Left lung (tissue), 4 donors: ENCODE measurements at regions not wholly inside any gene's neighbourhood (a gene's known extent, or its start where the extent isn't known, plus 50 kb on each side); places are given as distances from the start of the nearest gene placed in this dataset.

Experiments
- ATAC-seq: fragments of 200-7000 bp; cut with Tn5 transposase; one replicate; pipeline ENCODE4 v1.9.1; 2020; ENCODE audit warnings: moderate library complexity
- DNase-seq, 4 donors: peaks; one replicate each; pipeline ENCODE4 v3.0.0-alpha.2; 2013 to 2020
- H3K27ac ChIP-seq, 2 donors: fragments of 200-600 bp; sonication (generic) in 1 of 2; one replicate each; pipeline versions ENCODE4 v1.5.0 to v1.8.0; 2020 to 2021
- H3K27me3 ChIP-seq, 2 donors: fragments of 200-600 bp; sonication (generic) in 1 of 2; one replicate each; pipeline versions ENCODE4 v1.5.0 to v1.8.0; 2020 to 2021
- H3K36me3 ChIP-seq, 2 donors: fragments of 200-600 bp; sonication (generic) in 1 of 2; one replicate each; pipeline versions ENCODE4 v1.5.0 to v1.8.0; 2020 to 2021
- H3K4me1 ChIP-seq, 2 donors: fragments of 200-600 bp; one replicate each; pipeline ENCODE4 v1.8.0; 2021
- H3K4me3 ChIP-seq, 2 donors: fragments of 200-600 bp; sonication (generic) in 1 of 2; one replicate each; pipeline versions ENCODE4 v1.5.0 to v1.8.0; 2020 to 2021; ENCODE audit warnings: mild to moderate bottlenecking in 1 of 2
- H3K9me3 ChIP-seq, 2 donors: fragments of 200-600 bp; sonication (generic) in 1 of 2; one replicate each; pipeline versions ENCODE4 v1.5.0 to v1.8.0; 2020 to 2021
- CTCF ChIP-seq, 2 donors: fragments of 200-600 bp; sonication (generic) in 1 of 2; IDR thresholded peaks; one replicate each; pipeline versions ENCODE4 v1.5.0 to v1.8.0; 2021; ENCODE audit warnings: antibody characterized with exemption in 2 of 2
- intact Hi-C, 2 donors: fragments of 100-400 bp; cut with DNase I; formaldehyde crosslinking; loops; one replicate each; pipeline versions ENCODE4 v1.11.2 to v1.14.2; 2022
- donor health status: DM: no; HTN: yes; CAD: no.
- donor health status: DM: no; HTN: no; CAD: no.

GRCh38 chr6:147869201-147869600 lies 360.7 kb downstream of the SAMD5 start:
- ATAC-seq, result no peak
- DNase-seq, result no peak
- no peaks in the 10 kb centered on the region for H3K36me3 ChIP-seq
- TF ChIP-seq CTCF (IDR thresholded peaks at IDR 0.05), result no peak
- intact Hi-C loops, result no loop called here
- no peak overlapping the region for H3K27ac ChIP-seq
- H3K27me3 ChIP-seq, result no peaks in the 10 kb centered on the region
- H3K4me1 ChIP-seq, result no peaks in the 10 kb centered on the region
- no peaks in the 10 kb centered on the region for H3K9me3 ChIP-seq
- H3K4me3 ChIP-seq, result no peak overlapping the region

DNA sequence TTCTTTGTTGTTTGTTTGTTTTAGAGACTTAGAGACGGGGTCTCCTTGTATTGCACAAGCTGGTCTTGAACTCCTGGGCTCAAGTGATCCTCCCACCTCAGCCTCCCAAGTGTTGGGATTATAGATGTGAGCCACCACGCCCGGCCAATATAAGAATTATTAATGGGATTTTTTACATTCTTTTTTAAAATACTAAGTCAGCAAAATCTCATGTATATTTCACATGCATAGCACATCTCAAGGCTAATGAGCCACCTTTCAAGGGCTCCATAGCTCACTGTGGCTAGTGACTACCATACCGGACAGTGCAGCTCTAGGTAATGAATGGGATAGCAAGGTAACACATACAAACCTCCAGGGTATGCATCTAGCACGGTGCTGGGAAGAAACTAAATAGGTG lies 361.4 kb downstream of the SAMD5 start:
- no peaks in the 10 kb centered on the region for H3K36me3 ChIP-seq
- ATAC-seq, result no peak
- DNase-seq, result no peak
- no peak overlapping the region for H3K4me3 ChIP-seq
- no peaks in the 10 kb centered on the region for H3K9me3 ChIP-seq
- no peak overlapping the region for H3K27ac ChIP-seq
- TF ChIP-seq CTCF (IDR thresholded peaks at IDR 0.05), result no peak
- no peaks in the 10 kb centered on the region for H3K27me3 ChIP-seq
- no peaks in the 10 kb centered on the region for H3K4me1 ChIP-seq
- intact Hi-C loops, result no loop called here

DNA sequence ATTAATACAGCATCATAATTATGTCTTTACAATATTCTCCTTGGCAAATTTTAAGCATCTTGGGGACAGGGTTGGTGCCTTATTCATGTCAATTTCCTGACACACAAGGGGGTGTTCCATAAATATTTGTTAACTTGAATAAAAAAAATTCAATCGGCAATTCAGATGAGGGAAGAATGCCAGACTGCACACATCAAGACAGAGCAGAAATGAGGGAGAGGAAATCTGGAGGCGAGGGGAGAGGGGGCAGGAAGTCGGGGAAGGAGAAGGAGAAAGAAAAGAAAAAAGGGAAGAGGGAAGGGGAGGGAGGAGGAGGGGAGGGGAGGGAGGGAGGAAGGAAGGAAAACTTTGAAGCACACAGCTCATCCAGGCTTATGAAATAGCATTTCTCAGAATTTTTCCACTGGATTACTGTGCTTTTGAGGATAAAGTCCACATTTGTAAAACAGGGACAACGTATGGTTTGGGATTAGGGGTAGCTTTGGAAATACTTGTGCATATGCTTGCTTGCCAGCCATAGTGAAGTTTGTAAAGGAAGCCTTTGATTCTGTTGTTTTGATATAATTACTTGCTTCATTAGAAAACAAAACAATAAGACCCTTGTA lies 362.1 kb downstream of the SAMD5 start:
- DNase-seq (no peak), ATAC-seq (no peak)
- no peak overlapping the region for H3K4me3 ChIP-seq
- no peak overlapping the region for H3K27ac ChIP-seq
- no peaks in the 10 kb centered on the region for H3K27me3 ChIP-seq
- TF ChIP-seq CTCF (IDR thresholded peaks at IDR 0.05), result no peak
- intact Hi-C loops, result no loop called here
- no peaks in the 10 kb centered on the region for H3K4me1 ChIP-seq
- no peaks in the 10 kb centered on the region for H3K9me3 ChIP-seq
- no peaks in the 10 kb centered on the region for H3K36me3 ChIP-seq

DNA sequence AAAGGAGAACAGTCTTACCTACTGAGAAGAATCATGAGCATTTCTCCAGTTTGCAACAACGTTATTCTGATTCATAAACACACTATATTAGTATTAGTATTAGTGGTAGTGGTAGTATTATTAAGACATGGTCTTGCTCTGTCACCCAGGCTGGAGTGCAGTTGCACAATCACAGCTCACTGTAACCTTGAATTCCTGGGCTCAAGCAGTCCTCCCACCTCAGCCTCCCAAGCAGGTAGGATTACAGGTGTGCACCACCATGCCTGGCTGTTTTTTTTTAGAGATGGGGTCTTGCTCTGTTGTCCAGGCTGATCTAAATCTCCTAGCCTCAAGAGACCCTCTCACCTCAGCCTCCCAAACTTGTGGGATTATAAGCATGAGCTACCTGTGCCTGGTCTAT lies 363.5 kb downstream of the SAMD5 start:
- TF ChIP-seq CTCF (IDR thresholded peaks at IDR 0.05), result no peak

DNA sequence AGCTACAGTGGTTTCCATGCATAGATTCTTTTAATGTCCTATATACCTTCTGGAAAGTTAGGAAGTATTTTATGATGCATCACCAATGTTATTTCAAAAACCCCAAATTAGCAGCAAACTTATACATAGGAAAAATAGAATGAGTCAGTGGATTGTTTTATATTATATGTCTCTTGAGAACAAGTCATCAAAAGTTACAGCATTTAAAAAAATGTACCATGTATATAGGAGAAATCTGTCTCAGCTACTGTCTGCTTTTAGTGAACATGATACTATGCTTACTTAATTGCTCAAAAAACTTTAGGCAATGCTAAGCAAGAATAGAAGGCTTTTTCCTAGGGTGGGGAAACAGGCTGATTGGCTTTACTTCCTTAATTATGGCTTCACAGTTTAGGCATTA lies 365.3 kb downstream of the SAMD5 start:
- intact Hi-C loops, result no loop called here
- H3K36me3 ChIP-seq, result no peaks in the 10 kb centered on the region
- no peak for DNase-seq
- no peaks in the 10 kb centered on the region for H3K27me3 ChIP-seq
- no peaks in the 10 kb centered on the region for H3K4me1 ChIP-seq
- no peak for ATAC-seq
- no peaks in the 10 kb centered on the region for H3K9me3 ChIP-seq
- TF ChIP-seq CTCF (IDR thresholded peaks at IDR 0.05), result no peak
- H3K27ac ChIP-seq, result no peak overlapping the region
- H3K4me3 ChIP-seq, result no peak overlapping the region

More for the DNA sequence above, 363.5 kb downstream of the SAMD5 start:
- H3K9me3 ChIP-seq, result no peaks in the 10 kb centered on the region
- H3K27me3 ChIP-seq, result no peaks in the 10 kb centered on the region
- H3K27ac ChIP-seq, result no peak overlapping the region
- DNase-seq (no peak), ATAC-seq (no peak)
- H3K36me3 ChIP-seq, result no peaks in the 10 kb centered on the region
- H3K4me1 ChIP-seq, result no peaks in the 10 kb centered on the region
- no peak overlapping the region for H3K4me3 ChIP-seq
- intact Hi-C loops, result no loop called here
